ENCODE measurements at regions not wholly inside any gene's neighbourhood (a gene's known extent, or its start where the extent isn't known, plus 50 kb on each side); places are given as distances from the start of the nearest gene placed in this dataset.

- H3K27ac ChIP-seq (ENCODE audit: low read depth, low read length, poor library complexity, severe bottlenecking), result no peak overlapping the region
- no TSS peak for BruUV-seq (replicated peaks)
- peak; percentile 82 for TF ChIP-seq CTCF (conservative IDR thresholded peaks at IDR 0.05; ENCODE audit: low read length)
- no peak for TF ChIP-seq EZH2phosphoT487 (IDR thresholded peaks at IDR 0.05; ENCODE audit: borderline replicate concordance, low read depth, low read length)
- no peaks in the 10 kb centered on the region for H3K4me1 ChIP-seq (ENCODE audit: insufficient read depth, low read length, poor library complexity, severe bottlenecking)
- ChIA-PET CTCF (ENCODE audit: unreplicated experiment) (no interaction called here), POLR2A (interaction anchor here (0.5 to 0.7 kb wide), 3 partner anchors 408 to 540 kb away, joined by 3 read pairs; no protein-coding TSS in a partner anchor)
- peak; percentile 81 for DNase-seq (ENCODE audit: low spot score)
- no peaks in the 10 kb centered on the region; the same call in 1 of the 2 replicates for H4K20me1 ChIP-seq (ENCODE audit: insufficient read depth, low read length)
- no peak overlapping the region for H3K4me3 ChIP-seq (ENCODE audit: low read depth, low read length, poor library complexity, severe bottlenecking)
- intact Hi-C loops (cut with micrococcal nuclease; ENCODE audit: unreplicated experiment), result loop anchor here (1.0 to 2.0 kb wide), 2 partner anchors 539 to 562 kb away; no protein-coding TSS in a partner anchor
- no peak overlapping the region for H3K4me2 ChIP-seq (ENCODE audit: low read length)
- no peaks in the 10 kb centered on the region for H3K79me2 ChIP-seq (ENCODE audit: insufficient read depth, low read depth, low read length)
- no peak overlapping the region for H2AFZ ChIP-seq (ENCODE audit: low read length)
- no peaks in the 10 kb centered on the region for H3K36me3 ChIP-seq (ENCODE audit: insufficient read depth, low read length)
- no peaks in the 10 kb centered on the region for H3K9me2 ChIP-seq (ENCODE audit: insufficient read depth, low read length)
- H3K9me3 ChIP-seq (ENCODE audit: low read length), result no peaks in the 10 kb centered on the region
These were observed 181.9 kb upstream of the KBTBD8 start for GRCh38 chr3:66816090-66816761.

- no peak overlapping the region for H2AFZ ChIP-seq (ENCODE audit: low read length)
- no peaks in the 10 kb centered on the region for H3K36me3 ChIP-seq (ENCODE audit: insufficient read depth, low read length)
- H3K9me2 ChIP-seq (ENCODE audit: insufficient read depth, low read length), result no peaks in the 10 kb centered on the region
- H3K27ac ChIP-seq (ENCODE audit: low read depth, low read length, poor library complexity, severe bottlenecking), result no peak overlapping the region
- intact Hi-C loops (cut with micrococcal nuclease; ENCODE audit: unreplicated experiment), result loop anchor here (1.0 to 2.0 kb wide), 2 partner anchors 411 to 541 kb away; no protein-coding TSS in a partner anchor
- no peak overlapping the region for H3K4me3 ChIP-seq (ENCODE audit: low read depth, low read length, poor library complexity, severe bottlenecking)
- ChIA-PET POLR2A (interaction anchor here (0.6 to 1.0 kb wide), 4 partner anchors 92 to 305 kb away, joined by 3 to 5 read pairs (median 3); no protein-coding TSS in a partner anchor), CTCF (ENCODE audit: unreplicated experiment) (no interaction called here)
- H3K79me2 ChIP-seq (ENCODE audit: insufficient read depth, low read depth, low read length), result no peaks in the 10 kb centered on the region
- no peak for TF ChIP-seq EZH2phosphoT487 (IDR thresholded peaks at IDR 0.05; ENCODE audit: borderline replicate concordance, low read depth, low read length)
- TF ChIP-seq CTCF (conservative IDR thresholded peaks at IDR 0.05; ENCODE audit: low read length), result no peak
- H4K20me1 ChIP-seq (ENCODE audit: insufficient read depth, low read length), result no peaks in the 10 kb centered on the region; the same call in 1 of the 2 replicates
- no peaks in the 10 kb centered on the region for H3K9me3 ChIP-seq (ENCODE audit: low read length)
- no peaks in the 10 kb centered on the region for H3K4me1 ChIP-seq (ENCODE audit: insufficient read depth, low read length, poor library complexity, severe bottlenecking)
- no peak for DNase-seq (ENCODE audit: low spot score)
- no peak overlapping the region for H3K4me2 ChIP-seq (ENCODE audit: low read length)
- BruUV-seq (replicated peaks), result no TSS peak
These were observed 180.1 kb upstream of the KBTBD8 start for GRCh38 chr3:66817951-66818557.
